ENCODE measurements at regions not wholly inside any gene's neighbourhood (a gene's known extent, or its start where the extent isn't known, plus 50 kb on each side); places are given as distances from the start of the nearest gene placed in this dataset.

DNA sequence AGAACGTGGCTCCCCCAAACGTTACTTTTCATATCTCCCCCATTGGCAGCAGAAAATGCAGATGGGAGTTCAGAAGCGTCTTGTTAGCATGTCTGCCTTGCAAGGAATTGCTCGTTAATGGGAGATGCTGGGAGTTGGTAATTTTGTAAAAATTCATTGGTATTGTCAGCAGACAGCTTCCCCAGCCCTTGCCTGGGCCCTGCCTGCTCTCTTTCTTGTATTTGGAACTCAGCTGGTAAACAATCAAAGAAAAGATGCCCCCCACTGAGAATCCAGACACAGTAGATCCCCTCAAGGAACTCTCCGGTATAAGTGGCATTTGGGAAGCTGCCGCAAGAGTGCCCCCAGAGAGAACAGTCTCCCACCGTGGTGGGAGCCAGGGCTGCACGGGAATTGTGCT, 94.4 kb upstream of the IGSF21 start:
- intact Hi-C loops (cut with DNase I): no loop called here
- WGBS: 56% methylated on average over 8 of the region's 8 CpGs
- Histone ChIP-seq H3K9me3 (no peaks in the 10 kb centered on the region), H3K27me3 (peaks cover 0 to 83% (median 0%) of the 10 kb centered on the region in 4 donors), H3K4me3 (no peak overlapping the region), H3K4me1 (no peaks in the 10 kb centered on the region), H3K36me3 (no peaks in the 10 kb centered on the region), H3K27ac (replicated peaks in 1 of 4) (no peak overlapping the region)
- TF ChIP-seq, protein P1, sequence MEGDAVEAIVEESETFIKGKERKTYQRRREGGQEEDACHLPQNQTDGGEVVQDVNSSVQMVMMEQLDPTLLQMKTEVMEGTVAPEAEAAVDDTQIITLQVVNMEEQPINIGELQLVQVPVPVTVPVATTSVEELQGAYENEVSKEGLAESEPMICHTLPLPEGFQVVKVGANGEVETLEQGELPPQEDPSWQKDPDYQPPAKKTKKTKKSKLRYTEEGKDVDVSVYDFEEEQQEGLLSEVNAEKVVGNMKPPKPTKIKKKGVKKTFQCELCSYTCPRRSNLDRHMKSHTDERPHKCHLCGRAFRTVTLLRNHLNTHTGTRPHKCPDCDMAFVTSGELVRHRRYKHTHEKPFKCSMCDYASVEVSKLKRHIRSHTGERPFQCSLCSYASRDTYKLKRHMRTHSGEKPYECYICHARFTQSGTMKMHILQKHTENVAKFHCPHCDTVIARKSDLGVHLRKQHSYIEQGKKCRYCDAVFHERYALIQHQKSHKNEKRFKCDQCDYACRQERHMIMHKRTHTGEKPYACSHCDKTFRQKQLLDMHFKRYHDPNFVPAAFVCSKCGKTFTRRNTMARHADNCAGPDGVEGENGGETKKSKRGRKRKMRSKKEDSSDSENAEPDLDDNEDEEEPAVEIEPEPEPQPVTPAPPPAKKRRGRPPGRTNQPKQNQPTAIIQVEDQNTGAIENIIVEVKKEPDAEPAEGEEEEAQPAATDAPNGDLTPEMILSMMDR (IDR thresholded peaks at IDR 0.05): no peak
- no peak for TF ChIP-seq EP300 (IDR thresholded peaks at IDR 0.05)
- no peak for TF ChIP-seq POLR2A (IDR thresholded peaks at IDR 0.05; ENCODE audit: low read depth)
- TF ChIP-seq POLR2AphosphoS5 (IDR thresholded peaks at IDR 0.05): no peak
- DNase-seq (ENCODE audit: extremely low spot score): no peak

- no peak for DNase-seq (ENCODE audit: extremely low spot score)
- Histone ChIP-seq H3K9me3 (no peaks in the 10 kb centered on the region), H3K4me3 (no peak overlapping the region), H3K27me3 (peaks cover 0 to 90% (median 0%) of the 10 kb centered on the region in 4 donors), H3K36me3 (no peaks in the 10 kb centered on the region), H3K4me1 (no peaks in the 10 kb centered on the region), H3K27ac (replicated peaks in 1 of 4) (no peak overlapping the region)
- intact Hi-C loops (cut with DNase I): no loop called here
- TF ChIP-seq, protein P1 (IDR thresholded peaks at IDR 0.05): no peak
- TF ChIP-seq POLR2A (IDR thresholded peaks at IDR 0.05; ENCODE audit: low read depth): no peak
- no peak for TF ChIP-seq POLR2AphosphoS5 (IDR thresholded peaks at IDR 0.05)
- no peak for TF ChIP-seq EP300 (IDR thresholded peaks at IDR 0.05)
- WGBS: 62% methylated on average over 8 of the region's 8 CpGs
Observed at GRCh38 chr1:18015719-18016118, 91.9 kb upstream of the IGSF21 start.

DNA sequence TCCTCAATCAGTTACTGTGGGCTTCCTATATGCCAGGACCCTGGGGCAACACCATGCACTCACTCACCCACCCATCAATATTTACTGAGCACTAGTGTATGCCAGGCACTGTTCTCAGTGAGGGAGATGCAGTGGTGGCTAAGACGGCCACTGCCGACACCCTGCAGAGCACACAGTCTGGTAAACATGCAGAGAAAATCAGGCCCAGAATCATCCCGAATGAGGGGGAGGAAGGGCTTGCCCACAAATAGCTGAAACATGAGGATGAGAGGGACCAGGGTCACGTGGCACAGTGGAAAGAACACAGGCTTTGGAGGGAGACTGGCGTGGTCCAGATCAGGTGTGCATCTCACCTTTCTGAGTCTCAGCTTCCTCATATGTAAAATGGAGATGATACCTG, 89.2 kb upstream of the IGSF21 start:
- Histone ChIP-seq H3K27me3 (peaks cover 0 to 90% (median 0%) of the 10 kb centered on the region in 4 donors), H3K9me3 (no peaks in the 10 kb centered on the region), H3K27ac (replicated peaks in 1 of 4) (no peak overlapping the region), H3K4me3 (no peak overlapping the region), H3K4me1 (no peaks in the 10 kb centered on the region), H3K36me3 (no peaks in the 10 kb centered on the region)
- no peak for DNase-seq (ENCODE audit: extremely low spot score)
- intact Hi-C loops (cut with DNase I): no loop called here
- WGBS: 52% methylated on average over 5 of the region's 5 CpGs
- TF ChIP-seq, protein P1 (IDR thresholded peaks at IDR 0.05): no peak
- TF ChIP-seq POLR2A (IDR thresholded peaks at IDR 0.05; ENCODE audit: low read depth): no peak
- TF ChIP-seq EP300 (IDR thresholded peaks at IDR 0.05): no peak
- TF ChIP-seq POLR2AphosphoS5 (IDR thresholded peaks at IDR 0.05): no peak

DNA sequence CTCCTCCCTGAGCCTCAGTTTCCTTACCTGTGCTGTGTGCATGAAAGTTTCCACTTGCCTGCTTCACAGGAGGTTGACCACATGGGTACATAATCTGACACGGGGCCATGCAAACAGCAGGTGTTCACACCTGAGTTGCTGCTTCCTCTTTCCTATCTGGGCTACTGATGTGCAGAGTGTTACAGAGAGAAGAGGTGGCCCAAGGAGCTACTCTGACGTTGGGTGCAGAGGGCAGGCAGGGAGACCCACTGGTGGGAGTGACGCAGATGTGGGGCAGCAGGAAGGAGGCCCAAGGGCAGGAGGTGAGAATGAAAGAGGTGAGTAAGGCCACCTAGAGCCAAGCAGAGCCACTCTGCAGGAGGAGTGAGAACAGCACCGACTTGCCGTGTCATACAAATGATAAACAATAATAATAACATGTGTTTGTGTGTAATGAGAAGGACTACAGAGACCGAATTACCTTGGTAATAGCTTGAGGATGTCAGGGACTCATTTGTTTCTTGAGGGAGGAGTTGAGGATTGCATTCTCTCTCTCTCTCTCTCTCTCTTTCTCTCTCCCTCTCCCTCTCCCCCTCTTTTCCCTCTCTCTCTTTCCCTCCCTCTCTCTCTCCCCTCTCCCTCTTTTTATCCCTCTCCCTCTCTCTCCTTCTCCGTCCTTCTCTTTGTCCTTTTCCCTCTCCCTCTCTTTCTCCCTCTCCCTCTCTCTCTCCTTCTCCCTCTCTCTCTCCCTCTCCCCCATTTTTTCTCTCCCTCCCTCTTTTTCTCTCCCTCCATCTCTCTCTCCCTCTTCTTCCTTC, 87.4 kb upstream of the IGSF21 start:
- Histone ChIP-seq H3K27me3 (peaks cover 0 to 91% (median 0%) of the 10 kb centered on the region in 4 donors), H3K9me3 (no peaks in the 10 kb centered on the region), H3K27ac (replicated peaks in 1 of 4) (no peak overlapping the region), H3K4me3 (no peak overlapping the region), H3K4me1 (no peaks in the 10 kb centered on the region), H3K36me3 (no peaks in the 10 kb centered on the region)
- no peak for DNase-seq (ENCODE audit: extremely low spot score)
- WGBS: 44% methylated on average over 7 of the region's 7 CpGs
- TF ChIP-seq POLR2A (IDR thresholded peaks at IDR 0.05; ENCODE audit: low read depth): no peak
- TF ChIP-seq, protein P1 (IDR thresholded peaks at IDR 0.05): no peak
- no peak for TF ChIP-seq POLR2AphosphoS5 (IDR thresholded peaks at IDR 0.05)
- TF ChIP-seq EP300 (IDR thresholded peaks at IDR 0.05): no peak
- intact Hi-C loops (cut with DNase I): no loop called here
